Esophagus squamous epithelium (tissue), 4 donors: ENCODE measurements at regions not wholly inside any gene's neighbourhood (a gene's known extent, or its start where the extent isn't known, plus 50 kb on each side); places are given as distances from the start of the nearest gene placed in this dataset.

Source experiments
- POLR2A ChIP-seq, 4 donors: fragments of 450-650 bp; IDR thresholded peaks; one replicate each; pipeline ENCODE4 v1.6.1; 2017; ENCODE audit warnings: antibody characterized with exemption in 4 of 4, mild to moderate bottlenecking in 4 of 4, moderate library complexity in 3 of 4
- TF ChIP-seq, protein P1 (sequence below), 6 experiments: fragments of 450-650 bp in 4 of 6; fragments of 200-600 bp in 2 of 6; sonication (generic) in 2 of 6; IDR thresholded peaks; one replicate each; pipeline ENCODE4 v1.5.1; 2016 to 2019; ENCODE audit warnings: antibody characterized with exemption in 6 of 6, mild to moderate bottlenecking in 4 of 6, moderate library complexity in 4 of 6

DNA sequence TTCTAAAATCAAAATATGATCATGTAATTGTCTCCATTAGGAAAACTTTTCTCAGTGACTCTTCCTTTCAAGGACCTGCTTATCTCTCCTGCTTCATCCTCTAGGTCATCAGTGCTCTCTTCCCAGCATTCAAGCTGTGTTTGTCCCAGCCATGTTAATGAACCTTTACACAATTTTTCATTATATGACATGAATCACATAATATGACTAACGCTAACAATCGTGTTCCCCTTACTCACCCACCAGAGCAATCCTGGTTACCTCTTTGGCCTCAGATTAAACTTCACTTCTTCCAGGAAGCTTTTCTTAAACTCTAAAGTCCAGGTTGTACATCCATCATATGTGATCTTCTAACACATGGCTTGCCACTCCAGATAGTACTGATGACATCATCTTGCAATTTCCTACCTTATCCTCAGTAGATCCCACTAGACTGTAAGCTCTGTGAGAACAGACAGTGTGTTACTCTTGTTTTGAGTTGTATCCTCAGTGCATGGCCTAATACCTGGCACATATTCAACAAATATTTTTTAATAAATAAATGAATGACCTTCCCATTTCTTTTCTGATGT, 882.9 kb upstream of the ZEB2 start:
- TF ChIP-seq, protein P1, sequence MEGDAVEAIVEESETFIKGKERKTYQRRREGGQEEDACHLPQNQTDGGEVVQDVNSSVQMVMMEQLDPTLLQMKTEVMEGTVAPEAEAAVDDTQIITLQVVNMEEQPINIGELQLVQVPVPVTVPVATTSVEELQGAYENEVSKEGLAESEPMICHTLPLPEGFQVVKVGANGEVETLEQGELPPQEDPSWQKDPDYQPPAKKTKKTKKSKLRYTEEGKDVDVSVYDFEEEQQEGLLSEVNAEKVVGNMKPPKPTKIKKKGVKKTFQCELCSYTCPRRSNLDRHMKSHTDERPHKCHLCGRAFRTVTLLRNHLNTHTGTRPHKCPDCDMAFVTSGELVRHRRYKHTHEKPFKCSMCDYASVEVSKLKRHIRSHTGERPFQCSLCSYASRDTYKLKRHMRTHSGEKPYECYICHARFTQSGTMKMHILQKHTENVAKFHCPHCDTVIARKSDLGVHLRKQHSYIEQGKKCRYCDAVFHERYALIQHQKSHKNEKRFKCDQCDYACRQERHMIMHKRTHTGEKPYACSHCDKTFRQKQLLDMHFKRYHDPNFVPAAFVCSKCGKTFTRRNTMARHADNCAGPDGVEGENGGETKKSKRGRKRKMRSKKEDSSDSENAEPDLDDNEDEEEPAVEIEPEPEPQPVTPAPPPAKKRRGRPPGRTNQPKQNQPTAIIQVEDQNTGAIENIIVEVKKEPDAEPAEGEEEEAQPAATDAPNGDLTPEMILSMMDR (IDR thresholded peaks at IDR 0.05), result no peak
- TF ChIP-seq POLR2A (IDR thresholded peaks at IDR 0.05), result no peak
